Lung (tissue), 11 donors: ENCODE measurements at regions not wholly inside any gene's neighbourhood (a gene's known extent, or its start where the extent isn't known, plus 50 kb on each side); places are given as distances from the start of the nearest gene placed in this dataset.
"Not testable (repeated sequence)": the region's sequence is repeated elsewhere in the genome, so short reads cannot be mapped to it uniquely, and the experiment has no call there.

Experiments
- ATAC-seq: fragments of 200-7000 bp; cut with Tn5 transposase; one replicate; pipeline ENCODE4 v1.9.1; 2020; ENCODE audit warnings: moderate number of reproducible peaks; ENCODE audit not compliant: insufficient read depth, low FRiP score
- DNase-seq, 3 donors: peaks; one replicate each; pipeline ENCODE4 v3.0.0-alpha.2; 2013 to 2017
- H3K27ac ChIP-seq, 2 donors: one replicate each; pipeline ENCODE4 v1.5.1; 2013; ENCODE audit warnings: mild to moderate bottlenecking in 2 of 2, moderate library complexity in 2 of 2, control low read depth in 1 of 2, inconsistent platforms in 1 of 2, low read depth in 1 of 2, low read length in 1 of 2
- H3K27me3 ChIP-seq, 3 donors: one replicate each; pipeline ENCODE4 v1.5.1; 2013; ENCODE audit warnings: low read length in 2 of 3; ENCODE audit not compliant: control insufficient read depth in 3 of 3, insufficient read depth in 3 of 3
- H3K36me3 ChIP-seq, 4 donors: one replicate each; pipeline ENCODE4 v1.5.1; 2013; ENCODE audit warnings: low read length in 4 of 4, mild to moderate bottlenecking in 1 of 4, moderate library complexity in 1 of 4; ENCODE audit not compliant: control insufficient read depth in 4 of 4, insufficient read depth in 4 of 4
- H3K4me1 ChIP-seq, 5 donors: one replicate each; pipeline ENCODE4 v1.5.1; 2013; ENCODE audit warnings: low read length in 5 of 5, mild to moderate bottlenecking in 2 of 5, moderate library complexity in 1 of 5; ENCODE audit not compliant: control insufficient read depth in 5 of 5, insufficient read depth in 5 of 5
- H3K4me3 ChIP-seq: one replicate; pipeline ENCODE4 v1.5.1; 2013; ENCODE audit warnings: mild to moderate bottlenecking, control low read depth, moderate library complexity
- H3K9ac ChIP-seq, 2 donors: one replicate each; pipeline ENCODE4 v1.5.1; 2013; ENCODE audit warnings: low read length in 2 of 2, control low read depth in 1 of 2; ENCODE audit not compliant: insufficient read depth in 1 of 2
- H3K9me3 ChIP-seq, 4 donors: one replicate each; pipeline ENCODE4 v1.5.1; 2013; ENCODE audit warnings: low read length in 3 of 4, mild to moderate bottlenecking in 1 of 4, moderate library complexity in 1 of 4; ENCODE audit not compliant: control insufficient read depth in 4 of 4, insufficient read depth in 3 of 4
- CTCF ChIP-seq: IDR thresholded peaks from 2 replicates; pipeline ENCODE4 v1.5.1; 2012; ENCODE audit warnings: mild to moderate bottlenecking; ENCODE audit errors: control extremely low read depth, extremely low read depth
- WGBS, 2 donors: extraction: QIAGEN DNeasy Blood & Tissue Kit; methylation state at CpG; one replicate each; pipeline ENCODE4 v1.1.7; 2013; 5-methylcytosine and 5-hydroxymethylcytosine counted together
- donor health status: control.
- donor health status: control.
- donor health status: Bipolar disorder and iron deficiency.
- donor health status: healthy.
- donor health status: DM: yes; HTN: yes; CAD: no.

GRCh38 chr20:55934146-55934545, 71.2 kb downstream of the CBLN4 start:
- Histone ChIP-seq H3K9ac (no peak overlapping the region), H3K9me3 (no peaks in the 10 kb centered on the region), H3K4me3 (no peak overlapping the region), H3K27ac (no peak overlapping the region), H3K4me1 (peaks cover 0 to 22% (median 0%) of the 10 kb centered on the region in 5 donors), H3K27me3 (peaks cover 0 to 3% (median 0%) of the 10 kb centered on the region in 3 donors), H3K36me3 (no peaks in the 10 kb centered on the region)
- ATAC-seq (no peak), DNase-seq (no peak)
- 83 to 89% methylated on average over 2 of the region's 2 CpGs for WGBS, 2 donors
- TF ChIP-seq CTCF = no peak

GRCh38 chr20:55930876-55931275, 74.4 kb downstream of the CBLN4 start:
- DNase-seq, H3K4me3 ChIP-seq, ATAC-seq, H3K27me3 ChIP-seq, H3K36me3 ChIP-seq, H3K9ac ChIP-seq, H3K27ac ChIP-seq, H3K9me3 ChIP-seq: not testable (repeated sequence)
- WGBS, 2 donors = 78 to 83% methylated on average over 2 of the region's 2 CpGs
- H3K4me1 ChIP-seq = peaks cover 0 to 16% (median 0%) of the 10 kb centered on the region in 5 donors

GRCh38 chr20:55928266-55928665, 77.1 kb downstream of the CBLN4 start:
- ATAC-seq = no peak
- H3K4me3 ChIP-seq = no peak overlapping the region
- H3K9me3 ChIP-seq = no peaks in the 10 kb centered on the region
- H3K27me3 ChIP-seq = peaks cover 0 to 3% (median 0%) of the 10 kb centered on the region in 3 donors
- H3K27ac ChIP-seq = no peak overlapping the region
- no peak for DNase-seq
- H3K9ac ChIP-seq = no peak overlapping the region
- WGBS, 2 donors = 58 to 60% methylated on average over 3 of the region's 3 CpGs
- no peak for TF ChIP-seq CTCF
- H3K36me3 ChIP-seq = no peaks in the 10 kb centered on the region
- H3K4me1 ChIP-seq = no peaks in the 10 kb centered on the region

- no peak for TF ChIP-seq CTCF
- DNase-seq = peak in 2 of 3 donors; percentile 68 to 82
- Histone ChIP-seq H3K27me3 (no peaks in the 10 kb centered on the region), H3K36me3 (no peaks in the 10 kb centered on the region), H3K4me1 (peaks cover 0 to 7% (median under 1%) of the 10 kb centered on the region in 5 donors), H3K27ac (no peak overlapping the region), H3K9me3 (peaks cover 0 to 2% (median 0%) of the 10 kb centered on the region in 4 donors), H3K9ac (no peak overlapping the region), H3K4me3 (no peak overlapping the region)
- ATAC-seq = no peak
These were observed 85.4 kb downstream of the CBLN4 start for GRCh38 chr20:55919956-55920355.
